Esophagus mucosa (tissue), 1 donor: ENCODE measurements at regions not wholly inside any gene's neighbourhood (a gene's known extent, or its start where the extent isn't known, plus 50 kb on each side); places are given as distances from the start of the nearest gene placed in this dataset.

ENCODE experiments used
- ATAC-seq: fragments of 200-7000 bp; cut with Tn5 transposase; one replicate; pipeline ENCODE4 v1.9.1; 2020
- donor health status: DM: yes; HTN: yes; CAD: no.

DNA sequence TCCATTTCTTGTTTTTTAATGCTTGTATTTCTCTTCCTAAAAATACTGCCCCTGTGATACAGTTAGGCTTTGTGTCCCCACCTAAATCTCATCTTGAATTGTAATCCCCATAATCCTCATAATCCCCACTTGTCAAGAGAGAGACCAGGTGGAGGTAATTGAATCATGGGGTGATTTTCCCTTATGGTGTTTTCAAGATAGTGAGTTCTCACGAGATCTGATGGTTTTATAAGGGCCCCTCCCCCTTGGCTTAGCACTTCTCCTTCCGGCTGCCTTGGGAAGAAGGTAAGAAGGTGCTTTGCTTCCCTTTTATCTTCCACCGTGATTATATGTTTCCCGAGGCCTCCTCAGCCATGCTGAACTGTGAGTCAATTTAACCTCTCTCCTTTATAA lies 227.4 kb downstream of the MAN2A1 start:
- no peak for ATAC-seq

- ATAC-seq = no peak
Measured at GRCh38 chr5:109917966-109918365, 228.2 kb downstream of the MAN2A1 start.

DNA sequence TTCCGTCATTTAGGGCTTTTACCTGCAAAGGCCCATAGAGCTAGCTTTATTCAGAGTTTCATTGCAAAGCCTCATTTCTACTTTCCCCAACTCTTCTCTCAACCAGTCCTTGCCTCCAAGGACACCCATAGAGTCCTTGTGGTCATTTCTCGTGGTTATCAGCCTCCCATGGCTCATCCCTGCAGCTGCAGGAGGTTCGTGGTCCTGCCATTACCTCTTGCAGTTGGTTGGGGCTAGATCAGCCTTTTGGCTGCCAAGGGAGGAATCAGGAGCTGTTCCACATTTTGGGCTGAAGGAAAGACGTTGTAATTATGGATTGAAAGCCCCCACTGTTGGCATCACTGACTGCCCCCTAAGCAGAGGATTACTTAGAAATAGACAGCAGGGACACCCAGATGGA lies 231.0 kb downstream of the MAN2A1 start:
- no peak for ATAC-seq

GRCh38 chr5:109921735-109922380 lies 232.1 kb downstream of the MAN2A1 start:
- ATAC-seq = no peak

DNA sequence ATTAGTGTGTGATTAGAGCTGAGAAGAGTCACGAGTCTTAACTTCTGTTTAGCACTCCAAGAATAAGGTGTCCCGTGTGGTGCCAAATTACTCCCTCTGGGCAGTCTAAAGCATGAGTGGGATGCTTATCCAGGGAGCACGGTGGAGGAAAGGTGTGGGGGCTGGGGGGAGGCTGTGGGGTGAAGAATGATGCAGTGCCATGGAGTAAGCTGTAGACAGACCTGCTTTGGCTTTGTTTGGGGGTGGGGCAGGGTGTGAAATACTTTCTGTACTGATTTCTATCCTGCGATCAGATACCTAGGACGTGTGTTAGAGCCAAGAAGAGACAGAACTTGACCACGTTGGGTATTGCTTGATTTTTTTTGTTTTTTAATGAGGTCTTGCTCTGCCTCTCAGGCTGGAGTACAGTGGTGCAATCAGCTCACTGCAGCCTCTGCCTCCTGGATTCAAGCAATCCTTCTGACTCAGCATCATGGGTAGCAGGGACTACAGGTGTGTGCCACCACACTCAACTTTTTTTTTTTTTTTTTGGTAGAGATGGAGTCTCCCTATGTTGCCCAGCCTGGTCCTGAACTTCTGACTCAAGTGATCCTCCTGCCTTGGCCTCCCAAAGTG lies 232.8 kb downstream of the MAN2A1 start:
- no peak for ATAC-seq

- ATAC-seq = no peak
Measured at GRCh38 chr5:109923205-109923604, 233.5 kb downstream of the MAN2A1 start.

GRCh38 chr5:109924237-109925107 lies 234.7 kb downstream of the MAN2A1 start:
- ATAC-seq = no peak

- no peak for ATAC-seq
Measured at GRCh38 chr5:109927639-109928038, 237.9 kb downstream of the MAN2A1 start.

GRCh38 chr5:109928046-109928445 lies 238.3 kb downstream of the MAN2A1 start:
- ATAC-seq = no peak

- no peak for ATAC-seq
Measured at GRCh38 chr5:109928811-109929210, 239.1 kb downstream of the MAN2A1 start.

DNA sequence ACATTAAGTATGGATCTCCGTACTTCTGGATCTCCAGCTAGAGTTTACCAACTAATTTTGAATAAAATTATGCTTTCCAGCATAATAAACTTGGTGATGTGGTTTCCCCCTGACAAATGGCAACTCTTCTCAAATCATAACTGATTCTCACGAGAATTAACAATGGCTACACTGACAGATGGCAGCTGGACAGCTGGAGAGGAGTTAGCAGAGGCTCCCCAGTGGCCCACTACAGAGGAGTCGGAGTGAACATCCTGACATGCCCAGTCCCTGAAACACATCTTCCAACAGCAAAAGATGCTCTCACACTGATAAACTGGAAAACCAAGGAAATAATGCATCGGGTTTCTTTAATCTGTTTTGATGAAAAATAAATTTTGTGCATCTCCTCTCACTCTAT lies 239.6 kb downstream of the MAN2A1 start:
- no peak for ATAC-seq

DNA sequence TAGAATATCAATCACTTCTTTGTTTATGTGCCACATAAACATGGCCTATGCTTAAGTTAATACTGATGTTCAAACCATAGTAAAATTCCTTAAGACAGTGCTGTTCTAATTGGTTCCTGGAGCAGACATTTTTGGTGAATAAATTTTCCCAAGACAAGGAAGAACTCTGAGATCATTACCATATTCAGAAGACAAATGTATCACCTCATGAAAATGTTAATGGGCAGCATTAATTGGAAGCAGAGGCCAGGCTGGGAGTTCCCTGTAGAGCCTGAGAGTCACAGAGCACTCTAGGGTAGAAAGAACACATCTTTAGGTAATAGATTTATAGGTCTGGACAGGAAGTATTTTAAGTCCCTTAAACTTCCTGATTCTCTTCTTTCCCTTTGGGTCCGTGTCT lies 240.2 kb downstream of the MAN2A1 start:
- no peak for ATAC-seq

- ATAC-seq = no peak
Measured at GRCh38 chr5:109931049-109931780, 241.5 kb downstream of the MAN2A1 start.

DNA sequence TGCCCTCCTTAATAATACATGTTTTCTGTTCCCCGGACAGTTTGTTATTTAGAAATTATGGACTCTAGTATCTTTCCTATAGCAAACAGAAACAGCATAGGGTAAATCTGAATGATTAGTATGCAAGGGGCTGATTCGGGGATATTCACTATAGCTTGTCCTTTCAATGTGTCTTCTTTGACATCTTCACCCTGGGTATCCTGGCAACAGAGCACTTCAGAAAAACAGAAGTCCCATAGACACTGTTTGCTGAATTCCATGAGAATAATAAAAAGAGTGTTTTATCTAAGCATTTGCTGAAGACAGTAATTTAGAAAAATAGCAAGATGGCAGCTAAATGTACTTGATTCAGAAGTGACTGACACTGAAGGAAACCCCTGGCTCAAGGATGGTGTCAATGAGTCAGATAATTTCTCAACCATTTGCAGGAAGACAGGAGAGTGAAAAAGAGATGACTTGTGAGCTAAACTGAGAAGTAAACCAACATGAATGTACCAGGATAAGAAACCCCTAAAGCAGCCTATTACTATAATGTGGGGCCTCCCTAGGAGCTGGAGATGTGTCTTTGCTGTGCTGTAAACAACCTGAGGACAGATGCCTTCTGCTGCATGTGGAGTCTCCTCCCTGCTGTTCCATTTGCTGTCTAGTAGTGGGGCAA lies 246.2 kb downstream of the MAN2A1 start:
- ATAC-seq = no peak

GRCh38 chr5:109936996-109937395 lies 247.3 kb downstream of the MAN2A1 start:
- ATAC-seq = no peak

DNA sequence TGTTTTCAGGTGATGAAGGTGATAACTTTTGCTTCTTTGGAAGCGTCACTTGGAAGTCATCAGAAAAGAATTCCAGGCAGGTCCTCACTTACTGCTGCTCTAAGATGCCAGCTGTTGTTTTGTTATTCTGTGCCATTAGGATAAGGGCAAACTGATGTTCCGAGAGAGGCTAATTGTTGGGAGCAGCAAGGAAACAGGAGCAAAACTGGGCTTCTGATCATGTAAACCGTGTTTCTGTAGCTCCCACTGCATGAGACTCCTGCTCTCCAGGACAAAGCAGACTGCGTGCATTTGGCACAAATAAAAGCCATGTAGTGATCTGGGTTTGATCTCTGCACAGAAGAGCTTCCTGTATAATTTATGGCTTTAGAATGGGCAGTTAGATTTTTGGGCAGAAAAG lies 248.2 kb downstream of the MAN2A1 start:
- ATAC-seq = no peak

- ATAC-seq = no peak
Measured at GRCh38 chr5:109938453-109938852, 248.7 kb downstream of the MAN2A1 start.

GRCh38 chr5:109939116-109939682 lies 249.5 kb downstream of the MAN2A1 start:
- ATAC-seq = no peak

DNA sequence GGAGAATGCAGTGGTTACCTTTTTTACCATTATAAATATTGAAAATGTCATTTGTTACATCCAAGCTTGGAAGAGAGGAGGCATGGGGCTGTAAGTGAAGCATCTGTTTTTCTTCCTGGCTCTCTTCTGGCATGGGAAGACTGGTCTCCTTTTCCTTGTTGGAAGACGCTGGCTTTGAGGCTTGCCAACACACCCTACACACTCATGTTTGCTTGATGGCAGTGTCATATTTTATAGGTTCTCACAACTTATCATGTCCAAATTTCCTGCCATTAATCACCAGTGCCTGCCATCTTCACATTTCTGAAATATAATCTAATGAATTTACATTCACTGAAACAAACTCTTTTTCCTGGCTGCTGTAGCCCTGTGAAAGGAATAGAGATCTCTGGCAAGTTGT lies 252.9 kb downstream of the MAN2A1 start:
- no peak for ATAC-seq

DNA sequence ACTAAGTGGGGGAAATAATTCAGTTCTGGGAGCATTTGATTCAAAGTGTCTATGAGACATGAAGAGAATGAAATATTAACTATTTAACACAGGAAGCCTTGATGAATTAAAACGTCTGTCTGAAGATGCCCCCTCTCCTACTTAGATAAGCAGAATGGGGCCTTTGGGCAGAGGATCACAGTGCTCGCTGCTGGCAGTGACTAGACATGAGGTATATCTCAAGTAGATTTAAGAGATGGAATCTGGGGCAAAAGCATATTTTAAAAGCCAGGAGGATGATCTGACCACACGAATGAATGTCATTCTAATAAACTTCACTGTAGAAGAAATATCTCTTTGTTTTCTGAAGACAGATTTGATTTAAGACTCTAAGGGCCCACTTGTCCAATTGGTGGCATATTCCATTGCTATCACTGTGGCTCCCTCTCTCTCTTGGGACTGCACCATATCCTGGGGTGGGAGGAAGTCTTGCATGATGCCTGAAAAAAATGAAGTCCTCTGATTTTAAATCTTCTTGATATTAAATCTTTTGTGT lies 254.0 kb downstream of the MAN2A1 start:
- ATAC-seq = no peak

- no peak for ATAC-seq
Measured at GRCh38 chr5:109944461-109944860, 254.7 kb downstream of the MAN2A1 start.
